ENCODE measurements at regions not wholly inside any gene's neighbourhood (a gene's known extent, or its start where the extent isn't known, plus 50 kb on each side); places are given as distances from the start of the nearest gene placed in this dataset.
A peak's percentile ranks its signal among the peaks of the same experiment; 100 is the strongest.

DNA sequence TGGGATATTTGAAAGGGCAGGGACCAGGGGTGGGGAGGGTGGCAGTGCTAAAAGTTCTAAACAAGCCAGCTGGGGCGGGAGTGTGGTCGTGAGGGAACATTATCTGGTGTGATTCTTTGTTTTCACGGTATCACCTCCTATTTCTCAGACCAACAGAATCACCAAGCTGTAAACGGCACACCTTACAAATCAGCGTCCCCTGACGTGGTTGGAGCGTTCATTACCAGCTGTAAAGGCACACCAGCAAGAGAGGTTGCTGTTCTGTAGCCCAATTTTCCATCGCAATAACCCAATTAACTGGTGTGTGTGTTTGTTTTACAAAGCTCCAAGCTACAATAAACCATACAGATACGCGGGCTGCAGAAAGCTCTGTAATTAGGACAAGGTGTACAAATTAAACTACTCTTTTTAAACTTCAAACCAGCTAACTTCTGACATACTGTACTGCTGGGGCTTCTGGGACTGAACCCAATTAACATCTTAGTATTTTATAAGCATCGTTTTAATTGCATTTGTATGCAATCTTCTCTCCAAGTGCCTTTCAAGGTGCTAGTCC lies 303.6 kb upstream of the CLINT1 start:
- no peak for DNase-seq (ENCODE audit: low read depth in 2 of 2)

DNA sequence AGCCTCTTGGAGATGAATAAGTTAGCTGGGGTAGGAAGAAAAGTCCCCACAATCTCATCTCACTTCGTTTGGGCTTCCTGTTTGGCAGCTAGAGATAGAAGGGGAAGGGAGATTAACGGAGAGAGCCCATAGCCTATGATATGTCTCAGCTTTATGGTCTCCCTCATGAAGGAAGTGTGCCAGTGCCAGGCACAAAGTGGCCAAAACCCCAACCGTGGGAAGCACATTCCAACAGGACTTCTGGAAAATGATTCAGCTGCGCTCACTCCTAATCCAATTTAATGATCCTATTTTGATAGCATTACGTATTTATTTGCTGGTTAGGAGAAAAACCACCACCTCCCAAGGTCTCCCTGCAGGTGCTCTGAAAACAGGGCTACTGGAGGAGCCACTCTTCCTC lies 303.1 kb upstream of the CLINT1 start:
- DNase-seq (ENCODE audit: low read depth in 2 of 2), result no peak

DNA sequence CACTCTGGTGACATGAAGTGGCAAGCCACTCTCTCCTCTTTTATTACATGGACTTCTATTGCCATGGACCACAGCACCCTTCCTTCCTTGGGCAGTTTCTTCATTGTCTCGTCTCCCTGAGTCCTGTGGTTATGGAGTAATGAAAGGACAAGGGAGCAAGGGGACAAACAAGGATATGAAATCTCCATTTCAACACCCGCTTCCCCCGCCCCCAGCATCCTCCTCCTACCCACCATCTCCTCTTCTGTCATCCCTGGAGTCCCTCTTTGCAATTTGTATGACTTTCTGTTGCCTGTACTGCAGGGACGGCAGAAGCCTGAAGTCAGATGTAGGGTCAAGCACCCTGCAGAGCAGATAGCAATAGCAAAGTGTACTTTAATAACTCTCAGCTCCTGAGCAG lies 300.7 kb upstream of the CLINT1 start:
- no peak for DNase-seq (ENCODE audit: low read depth in 2 of 2)

DNA sequence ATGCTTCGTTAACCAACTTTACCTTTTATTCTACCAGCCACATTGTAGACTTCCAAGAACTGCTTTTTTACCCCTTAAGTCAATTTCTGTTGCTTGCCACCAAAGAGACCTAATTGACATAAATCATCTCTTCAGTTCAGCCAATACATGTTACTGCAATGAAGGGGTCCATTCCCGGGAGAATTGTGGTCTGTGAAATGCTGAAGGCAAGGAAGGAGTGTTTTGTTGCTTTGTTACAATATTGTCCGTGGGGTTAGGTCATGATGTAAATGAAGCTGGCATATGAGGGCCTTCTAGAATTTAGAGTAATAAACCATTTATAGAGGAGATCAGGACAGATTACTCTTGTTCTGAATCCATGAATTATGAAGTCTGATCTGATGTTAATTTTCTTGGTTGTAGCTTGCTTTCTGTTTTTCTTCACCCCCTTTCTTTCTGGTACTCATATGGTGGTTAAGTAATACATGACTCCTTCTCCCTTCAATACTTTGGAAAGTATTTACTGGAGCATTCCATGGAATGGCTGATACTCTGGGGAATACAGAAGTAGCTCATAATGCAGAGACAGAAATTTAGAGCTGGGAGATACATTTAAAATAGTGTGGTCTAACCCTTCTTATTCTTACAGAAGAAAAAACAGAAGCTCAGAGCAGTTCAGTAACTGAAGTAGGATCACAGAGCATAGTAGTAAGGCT lies 297.0 kb upstream of the CLINT1 start:
- peak; percentile 58 to 65 for DNase-seq (ENCODE audit: low read depth in 2 of 2)

DNA sequence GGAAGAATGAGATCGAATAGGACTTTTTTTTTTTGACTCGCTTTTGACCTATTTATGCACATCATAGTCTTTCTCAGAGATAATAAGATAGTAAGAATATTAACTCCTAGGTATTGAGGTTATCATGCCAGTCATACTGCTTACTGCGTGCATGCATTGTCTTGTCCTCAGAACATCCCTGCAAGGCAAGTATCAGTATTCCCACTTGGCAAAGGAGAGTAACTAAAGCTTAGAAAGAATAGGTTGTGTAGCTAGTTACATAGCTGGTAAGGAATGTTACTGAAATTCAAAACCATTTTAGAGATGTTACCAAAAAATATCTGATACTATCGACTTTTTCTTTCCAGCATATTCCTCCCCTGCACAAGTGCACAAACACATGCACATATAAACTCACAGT lies 296.1 kb upstream of the CLINT1 start:
- no peak for DNase-seq (ENCODE audit: low read depth in 2 of 2)

DNA sequence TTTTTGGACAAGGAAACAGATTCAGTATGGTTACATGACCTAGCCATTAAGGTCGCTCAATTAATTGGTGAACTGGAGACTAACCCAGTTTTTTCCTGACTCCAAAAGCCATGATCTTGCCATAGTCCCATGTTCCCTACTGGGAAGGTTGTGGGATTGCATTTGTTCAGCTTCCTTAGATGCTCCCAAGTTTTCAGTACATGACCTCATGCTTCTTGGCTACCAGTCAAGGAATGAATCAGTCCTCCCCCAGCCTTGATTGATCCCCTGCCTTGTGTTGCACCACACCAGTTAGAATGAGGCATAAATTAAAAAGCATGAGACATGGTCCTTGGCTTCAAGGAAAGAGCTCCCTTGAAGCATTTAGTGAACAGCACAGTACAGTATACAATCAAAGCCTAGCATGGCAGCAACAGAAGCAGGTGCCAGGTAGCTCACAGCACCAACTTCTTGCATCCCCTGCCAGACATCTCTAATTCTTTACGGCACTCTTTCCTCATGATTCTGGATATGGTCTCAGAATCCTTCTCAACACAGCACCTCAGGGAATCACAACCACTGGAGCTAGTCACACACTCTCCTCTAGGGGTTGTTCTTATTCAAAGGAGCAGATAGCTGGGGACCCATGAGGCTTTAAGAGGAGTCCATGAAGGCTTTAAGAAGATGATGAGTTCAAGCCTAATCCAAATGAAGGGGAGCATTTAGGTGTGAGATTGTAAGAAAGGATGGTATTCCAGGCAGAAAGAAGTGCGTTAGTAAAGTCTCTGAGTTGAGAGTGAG lies 295.5 kb upstream of the CLINT1 start:
- peak; percentile 96 for DNase-seq (ENCODE audit: low read depth in 2 of 2)

DNA sequence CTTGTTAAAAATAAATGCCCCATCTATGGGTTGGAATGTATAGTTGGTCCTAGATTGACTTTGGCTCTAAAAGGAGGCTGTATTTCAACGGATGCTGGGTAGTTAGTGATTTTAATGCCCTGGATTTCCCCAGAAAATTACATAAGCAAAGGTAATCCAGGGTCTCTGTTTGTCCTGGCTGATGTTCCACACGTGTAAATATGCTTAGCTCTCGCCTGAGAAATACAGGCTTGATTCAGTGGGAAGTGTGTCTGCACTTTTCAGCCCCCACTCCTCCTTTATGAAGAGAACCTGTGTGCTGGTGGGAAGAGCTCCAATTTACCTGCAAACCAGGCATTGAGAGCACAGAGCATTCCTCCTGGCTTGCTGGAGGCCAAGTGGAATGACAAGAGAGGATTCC lies 294.6 kb upstream of the CLINT1 start:
- DNase-seq (ENCODE audit: low read depth in 2 of 2), result no peak

DNA sequence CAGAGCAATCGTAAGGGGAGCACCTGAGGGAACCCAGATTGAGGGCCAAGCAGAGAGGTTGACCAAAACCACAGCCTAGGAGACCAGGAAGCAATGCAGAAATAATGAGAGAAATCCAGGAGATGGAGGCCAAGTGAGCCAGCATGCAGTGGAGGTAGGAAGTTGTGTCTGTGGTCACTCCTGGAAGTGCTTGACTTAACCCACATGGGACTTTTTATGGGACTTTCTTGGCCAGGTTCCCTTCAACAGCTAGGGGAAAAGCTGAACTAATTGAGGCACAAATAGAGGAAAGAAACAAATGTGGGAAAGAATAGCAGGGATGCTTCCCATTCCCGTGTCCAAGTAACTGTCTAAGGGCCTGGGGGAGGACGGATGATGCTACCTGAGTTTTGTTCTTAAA lies 293.2 kb upstream of the CLINT1 start:
- no peak for DNase-seq (ENCODE audit: low read depth in 2 of 2)

DNA sequence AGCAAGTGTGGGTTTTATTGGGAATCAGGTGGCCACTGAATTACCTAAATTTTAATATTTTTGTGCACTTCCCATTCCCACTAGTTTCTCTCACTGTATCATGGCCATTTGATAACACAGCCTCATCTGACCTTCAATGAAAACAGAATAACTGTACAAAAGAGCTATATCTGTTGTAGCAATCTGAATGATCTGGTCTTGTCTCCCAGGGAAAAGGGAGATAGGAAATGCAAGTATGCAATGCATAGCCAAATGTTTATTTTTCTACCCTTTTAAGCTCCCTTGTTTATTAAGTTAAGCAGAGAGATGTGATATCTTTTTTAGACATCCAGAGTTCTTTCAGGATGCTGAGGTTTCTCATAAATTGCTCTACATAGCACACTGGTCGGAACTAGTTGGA lies 288.3 kb upstream of the CLINT1 start:
- no peak for DNase-seq (ENCODE audit: low read depth in 2 of 2)

DNA sequence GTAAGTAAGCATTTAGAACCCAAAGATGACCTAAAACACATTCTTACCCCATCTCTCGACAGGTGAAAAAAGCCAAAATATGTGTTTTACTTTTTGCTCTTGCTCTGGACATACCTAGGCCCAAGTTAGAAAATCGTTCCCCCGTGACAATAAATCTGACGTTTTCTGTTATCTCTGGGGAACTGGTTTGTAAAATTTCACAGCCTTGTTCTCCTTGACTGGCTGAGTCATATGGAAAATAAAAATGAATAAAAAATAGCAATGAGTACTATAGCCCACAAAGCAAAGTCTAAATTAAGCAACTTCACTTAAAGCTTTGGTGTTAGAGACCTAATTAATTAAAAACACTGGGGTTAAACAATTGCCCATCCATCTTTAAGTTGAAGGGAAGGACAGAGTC lies 286.9 kb upstream of the CLINT1 start:
- no peak for DNase-seq (ENCODE audit: low read depth in 2 of 2)

DNA sequence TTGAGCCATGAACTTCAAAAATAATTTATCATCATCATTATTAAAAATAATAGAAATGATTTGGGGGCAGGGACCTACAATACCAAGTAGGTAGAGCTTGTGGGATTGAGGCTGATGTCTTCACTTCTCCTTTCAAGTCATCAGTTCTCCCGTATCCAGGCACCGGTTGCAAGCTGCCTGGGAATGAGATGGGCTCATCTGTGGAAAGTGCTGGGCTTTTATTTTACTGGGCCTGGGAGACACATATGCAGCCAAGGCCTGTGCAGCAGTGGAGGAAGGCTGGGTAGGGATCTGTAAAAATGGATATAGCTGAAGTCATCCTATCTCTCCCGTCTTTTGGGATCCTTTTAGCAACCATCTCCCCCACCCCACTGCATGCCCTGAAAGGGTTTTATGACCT lies 284.1 kb upstream of the CLINT1 start:
- DNase-seq (ENCODE audit: low read depth in 2 of 2), result no peak

DNA sequence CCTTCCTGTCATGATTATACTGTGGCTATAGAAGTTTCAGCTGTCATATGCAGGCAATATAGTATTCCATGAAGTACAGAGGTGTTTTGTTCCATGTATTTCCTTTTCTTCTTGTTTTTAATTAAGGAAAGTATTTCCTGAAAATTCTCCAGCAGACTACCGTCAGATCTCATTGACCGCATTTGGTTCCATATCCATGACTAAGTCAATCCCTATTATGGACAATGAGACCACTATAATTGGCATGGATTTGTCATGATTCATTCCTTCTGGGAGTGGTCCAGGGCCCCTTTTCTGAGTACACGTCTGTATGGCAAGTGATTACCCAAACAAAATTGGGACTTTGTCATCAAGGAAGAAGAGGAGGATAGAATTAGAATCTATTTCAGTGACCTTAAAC lies 283.2 kb upstream of the CLINT1 start:
- DNase-seq (ENCODE audit: low read depth in 2 of 2), result peak; percentile 68 to 72

DNA sequence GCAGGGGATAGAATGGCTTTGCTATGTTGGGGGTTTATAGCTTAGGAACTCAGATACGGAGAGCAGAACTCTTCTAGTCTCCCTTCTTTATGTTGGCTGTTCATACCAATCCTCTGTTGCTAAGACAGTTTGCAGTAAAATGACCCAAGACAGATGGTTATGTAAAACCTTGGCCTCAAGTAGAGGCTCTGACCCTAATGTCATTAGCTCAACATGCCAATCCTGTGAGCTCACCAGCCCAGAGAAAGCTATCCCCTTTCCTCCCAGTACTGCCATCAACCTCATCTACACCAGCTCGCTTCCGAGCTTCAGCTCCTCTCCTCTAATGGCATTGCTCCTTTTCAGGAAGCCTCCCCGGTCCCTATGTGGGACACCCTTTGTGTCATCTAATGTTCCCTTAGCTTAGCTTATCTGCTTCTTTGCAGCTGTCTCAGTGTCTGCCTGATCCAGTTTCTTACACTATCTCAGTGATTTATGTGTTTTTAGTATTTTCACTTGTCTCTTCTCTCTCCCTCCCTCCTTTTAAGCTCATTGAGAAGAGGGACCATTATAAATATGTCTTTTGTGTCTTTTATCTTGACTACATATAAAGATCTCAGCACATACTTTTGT lies 281.3 kb upstream of the CLINT1 start:
- no peak for DNase-seq (ENCODE audit: low read depth in 2 of 2)

DNA sequence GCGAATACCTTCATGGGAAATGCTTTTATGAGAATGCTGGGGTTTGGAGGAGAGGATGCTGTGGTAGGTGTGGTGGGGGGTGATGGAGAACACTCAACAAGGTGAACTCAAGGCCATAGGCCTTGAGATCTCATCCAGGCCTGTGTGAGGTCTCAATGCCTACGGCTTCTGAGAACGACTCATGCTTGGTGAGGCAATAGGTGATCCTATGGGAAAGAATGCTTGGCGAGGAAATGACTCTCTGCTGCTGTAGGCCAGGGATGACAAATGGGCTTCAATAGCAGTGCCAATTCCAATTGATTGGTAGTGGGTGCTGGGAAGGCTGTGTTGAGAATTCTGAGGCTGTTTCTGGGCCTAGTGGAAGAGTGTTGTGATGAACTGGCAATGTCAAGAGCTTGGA lies 280.2 kb upstream of the CLINT1 start:
- DNase-seq (ENCODE audit: low read depth in 2 of 2), result peak; percentile 68 to 69

DNA sequence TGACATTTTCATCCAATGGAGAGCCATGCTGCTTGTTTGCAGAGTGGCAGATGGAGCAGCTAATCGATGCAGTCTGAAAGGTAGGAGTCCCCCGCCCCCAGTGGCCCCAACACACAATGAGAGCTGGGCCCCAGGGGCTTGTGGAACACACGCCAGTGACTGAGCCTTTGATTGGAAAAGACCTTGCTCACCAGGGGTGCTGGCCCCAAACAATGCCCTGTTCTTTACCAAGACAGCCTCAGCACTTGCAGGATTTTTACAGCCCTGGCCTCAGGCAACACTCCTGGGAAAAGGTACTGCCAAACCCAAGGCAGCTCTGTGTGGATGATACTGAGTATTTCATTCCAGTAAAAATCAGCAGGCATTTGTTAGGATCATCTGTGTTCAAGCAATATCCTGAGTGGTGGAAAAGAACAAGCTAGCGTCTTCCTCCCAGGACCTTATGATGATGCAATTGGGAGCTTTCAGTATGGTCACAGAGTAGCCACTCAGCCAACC lies 276.8 kb upstream of the CLINT1 start:
- DNase-seq (ENCODE audit: low read depth in 2 of 2), result no peak

DNA sequence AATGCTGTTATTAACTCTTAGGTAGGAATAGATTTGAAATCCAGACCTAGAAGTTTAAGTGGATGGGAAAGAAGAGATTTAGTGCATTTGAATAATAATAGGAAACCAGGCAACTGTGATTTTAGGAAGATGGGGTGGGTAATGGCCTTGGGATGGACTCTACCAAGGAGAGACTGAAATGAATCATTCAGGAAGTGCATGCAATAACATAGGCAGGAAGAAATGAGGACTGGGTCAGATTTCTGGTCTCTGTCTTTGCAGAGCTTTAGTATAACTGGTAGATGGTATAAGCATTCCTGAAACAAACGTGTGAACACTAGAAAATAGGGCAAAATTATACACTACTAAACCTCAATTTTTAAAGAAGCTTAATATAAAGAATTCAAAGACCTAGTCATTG lies 274.4 kb upstream of the CLINT1 start:
- no peak for DNase-seq (ENCODE audit: low read depth in 2 of 2)

DNA sequence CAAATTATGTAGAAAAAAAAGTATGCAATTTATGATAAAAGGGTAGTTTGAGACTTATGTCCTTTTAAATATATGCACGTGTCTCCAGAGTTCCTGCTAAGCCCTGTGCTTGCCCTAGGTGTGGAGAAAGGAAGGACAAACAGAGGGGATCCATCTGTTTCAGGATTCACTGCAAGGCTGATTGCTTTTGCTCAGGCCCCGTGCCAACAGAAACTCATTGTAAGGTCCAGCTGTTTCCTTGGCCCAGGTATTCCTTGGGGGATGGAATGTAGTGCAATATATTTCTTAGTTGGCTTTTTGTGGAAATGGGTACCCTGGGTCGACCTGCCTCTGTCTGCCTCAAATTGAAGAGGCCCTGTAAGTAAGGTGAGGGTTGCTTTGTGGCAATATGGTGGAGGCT lies 268.6 kb upstream of the CLINT1 start:
- no peak for DNase-seq (ENCODE audit: low read depth in 2 of 2)

DNA sequence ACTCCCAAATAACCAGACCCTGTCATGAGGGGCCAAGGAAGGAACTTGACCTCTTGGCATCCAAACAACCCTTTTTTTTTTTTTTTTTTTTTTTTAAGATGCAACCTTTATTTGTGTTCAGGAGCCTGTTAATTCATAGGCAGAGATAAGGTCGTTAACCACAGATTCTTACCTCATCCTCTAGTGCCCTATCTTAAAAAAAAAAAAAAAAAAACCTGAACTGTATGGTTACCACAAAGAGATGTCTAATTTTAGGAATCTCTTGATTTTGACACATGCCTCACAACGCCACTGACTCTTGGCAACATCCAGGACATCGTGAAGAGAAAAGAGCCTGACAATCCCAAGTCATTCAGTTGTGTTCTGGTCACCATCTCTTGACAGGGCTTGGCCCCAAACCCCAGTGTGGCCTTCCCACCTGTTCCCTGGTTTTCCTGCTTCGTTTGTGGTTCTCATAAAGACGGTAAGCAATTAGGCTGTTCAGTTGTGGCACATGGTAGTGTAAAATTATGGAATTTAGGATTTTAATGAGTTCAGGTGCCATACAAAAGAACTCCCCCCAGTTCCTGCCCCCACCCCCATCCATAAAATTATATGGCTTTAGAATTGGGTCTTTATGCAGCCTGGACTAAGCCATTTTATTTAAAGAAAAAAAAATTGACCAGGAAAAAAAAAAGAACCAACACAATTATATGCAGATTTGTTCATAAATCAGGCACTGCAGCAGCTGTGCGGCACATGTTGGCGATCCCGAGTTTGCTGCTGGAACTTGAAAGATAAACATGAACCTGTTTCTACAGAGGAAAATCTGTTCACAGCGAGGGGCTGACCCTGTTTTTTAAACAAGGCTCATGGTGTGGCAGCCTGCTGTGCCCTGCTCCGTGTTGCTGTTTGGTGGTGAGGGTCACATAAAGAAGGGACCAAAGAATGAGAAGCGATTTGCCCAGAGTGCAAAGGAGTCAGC lies 267.8 kb upstream of the CLINT1 start:
- DNase-seq (ENCODE audit: low read depth in 2 of 2), result no peak

DNA sequence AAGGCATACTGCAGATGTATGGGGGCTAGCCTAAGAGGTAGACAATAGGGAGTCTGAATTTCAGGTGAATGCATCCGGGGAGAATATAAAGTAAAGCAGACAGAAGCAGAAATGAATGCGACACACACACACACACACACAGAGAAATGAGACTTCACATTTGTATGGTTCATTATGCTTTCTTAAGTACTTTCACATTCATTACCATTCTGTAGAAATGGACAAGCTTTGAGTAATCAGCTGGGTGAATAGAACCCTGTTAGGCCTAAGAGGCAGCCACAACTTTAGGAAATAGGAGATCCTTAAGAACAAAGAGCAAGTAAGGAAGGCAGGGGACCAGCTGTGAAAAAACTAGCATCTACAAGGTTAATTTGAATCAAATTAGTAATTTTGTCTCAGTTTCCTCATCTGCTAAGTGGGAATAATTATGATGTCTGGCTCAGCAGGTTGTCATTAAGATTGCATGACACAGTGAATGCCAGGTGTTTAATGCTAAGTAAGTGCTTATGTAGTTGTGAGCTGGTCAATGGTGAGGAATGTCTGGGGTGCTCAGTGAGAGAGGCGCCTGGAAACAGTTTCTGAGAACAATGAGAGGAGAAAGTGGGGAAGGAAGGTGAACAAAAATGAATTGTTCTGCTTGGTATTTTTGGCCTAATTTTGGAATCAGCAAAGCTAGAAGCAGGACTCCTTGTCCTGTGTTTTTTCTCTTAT lies 265.8 kb upstream of the CLINT1 start:
- no peak for DNase-seq (ENCODE audit: low read depth in 2 of 2)

DNA sequence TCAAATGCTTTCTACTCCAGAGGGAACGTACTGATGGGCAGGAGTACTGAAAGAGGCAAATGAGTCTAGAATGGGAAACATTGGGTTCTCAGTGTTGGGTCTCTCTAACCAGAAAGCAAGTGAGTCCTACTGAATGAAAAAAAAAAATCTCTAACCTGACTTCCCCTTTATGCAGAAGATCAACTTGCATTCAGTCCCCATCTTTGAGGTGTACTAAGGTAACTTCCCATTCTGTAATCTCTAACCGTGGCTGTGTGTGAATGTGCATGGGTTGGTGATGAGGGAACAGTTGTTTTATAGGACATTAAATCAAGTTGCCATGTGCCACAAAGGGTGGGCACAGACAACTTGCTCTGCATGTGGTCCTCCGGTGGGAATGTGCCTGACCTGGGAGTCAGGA lies 264.6 kb upstream of the CLINT1 start:
- DNase-seq (ENCODE audit: low read depth in 2 of 2), result no peak

DNA sequence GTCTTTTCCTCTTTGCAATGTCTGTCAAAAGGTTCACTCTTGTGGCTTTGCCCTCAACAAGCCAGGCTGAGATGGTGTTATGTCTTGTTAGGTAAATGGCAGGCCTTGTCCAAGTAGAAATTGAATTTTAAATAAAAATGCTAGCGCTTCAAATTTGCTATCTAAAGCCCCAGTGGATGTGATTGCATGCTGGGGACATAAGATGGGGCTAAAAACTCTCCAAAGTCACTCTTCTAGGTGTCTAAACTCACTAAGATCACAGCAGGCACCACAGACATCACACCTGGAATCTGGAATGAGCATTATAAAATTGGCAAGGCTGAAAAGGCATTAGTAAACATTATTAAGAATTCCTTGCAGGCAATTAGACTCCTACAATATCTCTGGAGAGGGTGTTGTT lies 262.7 kb upstream of the CLINT1 start:
- no peak for DNase-seq (ENCODE audit: low read depth in 2 of 2)

All from fibroblast of skin of left quadriceps (primary cell).